Amniotic epithelial cell (primary cell): ENCODE measurements at regions not wholly inside any gene's neighbourhood (a gene's known extent, or its start where the extent isn't known, plus 50 kb on each side); places are given as distances from the start of the nearest gene placed in this dataset.
"Not testable (repeated sequence)": the region's sequence is repeated elsewhere in the genome, so short reads cannot be mapped to it uniquely, and the experiment has no call there.

Experiments used
- DNase-seq: peaks from one replicate; pipeline ENCODE4 v3.0.0-alpha.2; 2010; ENCODE audit warnings: low read depth

DNA sequence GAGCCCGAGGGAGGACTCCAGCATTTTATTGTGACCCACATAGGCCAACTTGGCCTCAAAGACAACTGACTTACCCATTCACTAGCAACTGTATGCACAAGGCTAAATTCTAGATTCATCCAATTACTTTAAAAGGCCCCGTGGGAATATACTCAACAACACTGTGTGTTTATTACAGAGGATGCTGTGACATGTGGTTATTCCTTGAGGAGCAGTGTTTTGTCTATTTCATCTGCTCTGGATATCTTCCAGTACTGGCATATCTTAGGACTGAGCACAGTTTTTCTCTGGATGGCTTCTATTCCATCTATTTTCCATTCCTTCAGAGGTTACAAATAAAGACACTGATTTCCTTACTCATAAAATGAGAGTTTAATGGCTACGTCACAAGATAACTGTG lies 87.2 kb upstream of the KRAS start:
- DNase-seq = no peak

DNA sequence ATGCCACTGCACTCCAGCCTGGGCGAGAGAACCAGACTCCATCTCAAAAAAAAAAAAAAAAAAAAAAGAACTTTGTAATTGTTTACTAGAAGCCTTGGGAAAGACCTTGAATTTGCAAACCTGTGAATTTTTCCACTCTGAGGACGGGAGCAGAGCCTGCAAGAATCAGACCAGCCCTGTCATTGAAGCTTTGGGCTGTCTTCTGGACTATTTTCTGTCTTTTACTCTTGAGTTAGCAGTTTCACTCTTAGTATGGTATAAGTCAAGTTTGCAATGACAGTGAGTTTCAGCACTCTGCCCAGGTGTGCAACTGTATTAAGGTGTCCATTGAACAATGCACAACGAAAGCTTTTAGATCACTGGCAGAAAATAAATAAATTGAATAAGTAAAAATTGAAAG lies 81.4 kb upstream of the KRAS start:
- DNase-seq = no peak

DNA sequence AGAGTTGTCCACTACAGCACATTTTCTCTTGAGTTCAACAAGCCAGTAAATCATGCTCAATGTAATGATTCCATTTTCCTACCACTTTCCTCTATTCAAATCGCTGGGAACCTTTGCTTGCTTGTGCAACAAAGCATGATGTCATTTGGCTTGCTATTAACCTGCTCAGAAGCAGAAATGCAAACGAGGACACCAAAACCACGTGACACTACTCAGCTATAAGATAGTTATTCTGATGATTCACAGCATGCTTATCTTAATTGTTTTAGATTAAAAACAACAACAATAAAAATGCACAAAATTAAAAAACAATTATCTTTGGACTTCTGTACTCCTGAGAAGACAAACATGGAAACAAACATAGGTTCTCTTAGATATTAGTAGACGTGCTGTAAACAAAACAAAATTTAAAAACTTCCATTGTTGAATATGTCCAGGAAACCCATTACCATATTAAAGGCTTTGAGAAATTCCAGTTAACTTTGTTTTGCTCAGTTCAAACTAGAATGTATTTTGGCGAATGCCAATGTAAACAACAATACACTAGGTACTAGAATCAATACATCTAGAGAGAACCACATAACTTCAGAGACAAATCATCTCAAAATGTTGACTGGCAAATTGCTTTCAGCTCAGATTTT lies 77.5 kb upstream of the KRAS start:
- DNase-seq = peak; percentile 87

DNA sequence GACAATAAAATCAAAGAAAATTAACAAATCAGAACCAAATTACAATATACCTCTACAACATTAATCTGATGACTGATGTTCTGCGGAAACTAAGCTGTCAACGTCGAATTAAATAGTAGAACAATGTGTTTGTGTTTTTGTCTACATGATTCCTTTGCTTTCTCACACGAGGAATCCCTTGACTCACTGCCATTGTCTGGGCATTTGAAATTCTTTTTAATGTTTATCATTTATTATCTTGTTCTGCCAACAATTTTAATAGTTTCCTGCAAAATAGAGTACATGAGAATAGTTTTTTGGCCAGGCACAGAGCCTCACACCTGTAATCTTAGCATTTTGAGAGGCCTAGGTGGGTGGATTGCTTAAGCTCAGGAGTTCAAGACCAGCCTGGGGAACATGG lies 76.6 kb upstream of the KRAS start:
- no peak for DNase-seq

DNA sequence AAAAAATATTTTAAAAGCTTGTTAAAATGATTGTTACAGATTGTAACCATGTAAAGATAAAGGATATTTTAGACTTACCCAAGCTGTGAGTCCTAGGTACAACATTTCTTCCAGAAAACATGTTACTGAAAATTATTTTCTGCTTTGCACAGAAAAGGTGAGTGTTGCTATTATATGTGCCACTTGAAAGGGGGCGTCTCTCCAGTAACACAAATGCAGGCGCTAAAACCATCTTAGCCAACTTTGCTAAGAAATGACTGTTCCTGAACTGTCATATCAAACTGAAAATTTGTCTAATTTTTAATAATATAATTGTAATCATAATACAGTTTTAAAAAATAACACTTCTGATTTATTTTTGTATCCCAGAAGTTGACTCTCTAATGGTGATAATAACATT lies 75.6 kb upstream of the KRAS start:
- no peak for DNase-seq

DNA sequence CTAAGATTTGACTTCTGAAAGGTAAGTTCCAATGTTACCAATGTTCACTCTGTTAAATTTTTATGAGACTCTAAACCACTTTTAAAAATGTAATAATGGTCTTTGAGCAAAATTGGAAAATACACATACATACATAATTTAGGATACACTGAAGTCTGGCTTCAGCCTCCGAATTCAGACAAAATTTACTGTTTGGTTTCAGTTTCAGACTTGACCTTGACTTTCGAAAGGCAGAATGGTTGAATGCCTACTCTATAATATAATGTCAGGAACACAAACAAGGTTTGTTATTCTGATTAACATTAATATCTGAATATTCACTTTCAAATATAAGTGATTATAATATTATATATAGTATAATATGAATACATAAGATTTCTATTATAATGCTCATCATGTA lies 74.1 kb upstream of the KRAS start:
- DNase-seq = no peak

DNA sequence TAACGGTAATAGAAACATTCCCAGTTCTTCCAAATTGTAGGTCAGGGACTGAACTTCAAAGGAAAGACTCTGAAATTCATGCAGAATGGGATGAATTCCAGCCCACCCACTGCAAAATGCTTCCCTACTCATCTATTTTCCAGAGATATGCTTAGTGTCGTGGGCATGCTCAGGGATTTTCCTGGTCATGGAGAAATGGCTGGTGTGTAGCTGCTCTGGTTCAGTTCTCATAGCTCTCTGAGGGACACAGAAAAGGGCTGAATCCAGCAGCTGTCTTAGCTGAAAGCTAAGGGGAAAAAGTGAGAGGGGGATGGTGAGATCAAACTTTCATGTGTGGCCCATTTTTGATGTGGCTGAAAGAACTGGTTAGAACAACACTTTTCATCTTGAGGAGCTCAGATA lies 72.9 kb upstream of the KRAS start:
- DNase-seq = peak; percentile 63

DNA sequence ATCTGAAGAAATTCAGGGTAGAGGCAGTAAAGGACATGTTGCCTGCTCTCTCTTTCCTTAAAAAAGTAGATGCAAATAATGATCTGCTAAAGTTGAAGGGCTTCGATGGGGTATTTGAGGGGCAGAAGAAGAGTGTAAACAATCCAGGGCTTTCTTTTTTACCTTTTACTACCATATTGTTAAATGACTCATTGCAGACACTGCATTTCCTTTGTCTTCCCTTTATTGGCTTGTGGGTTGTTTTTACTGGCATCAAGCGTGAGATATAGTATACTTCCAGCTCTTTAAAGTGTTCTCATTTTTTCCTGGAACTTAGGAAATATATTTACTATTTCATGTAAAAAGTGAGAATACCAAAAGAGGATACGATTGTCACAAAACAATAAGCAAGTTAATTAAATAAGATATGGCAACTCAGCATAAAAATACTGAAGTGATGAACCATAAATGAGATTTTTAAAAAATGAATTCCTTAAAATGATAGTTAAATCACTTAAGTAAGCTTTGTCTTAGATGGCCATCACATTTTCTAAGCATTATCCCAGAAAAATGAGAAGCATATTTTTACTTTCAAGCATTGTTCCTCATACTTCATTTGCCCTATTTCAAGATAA lies 72.3 kb upstream of the KRAS start:
- no peak for DNase-seq

DNA sequence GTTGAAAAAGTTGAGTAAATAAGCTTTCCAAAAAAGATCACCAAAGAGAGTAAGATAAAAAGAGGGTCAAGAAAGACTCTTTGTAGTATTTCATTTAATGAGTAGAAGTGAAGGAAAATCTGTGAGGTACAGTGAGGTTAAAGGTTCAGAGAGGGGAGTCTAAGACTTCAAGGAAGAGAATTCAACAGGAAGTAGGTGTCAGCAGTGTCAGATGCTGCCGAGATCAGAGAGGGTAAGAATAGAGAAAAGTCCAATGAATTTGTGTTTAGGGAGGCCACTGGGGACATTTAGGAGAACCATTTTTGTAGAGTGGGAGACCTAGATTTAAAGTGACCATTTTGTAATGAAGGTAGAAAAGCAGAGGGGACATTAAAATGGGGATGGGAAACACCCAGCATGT lies 71.6 kb upstream of the KRAS start:
- DNase-seq = no peak

DNA sequence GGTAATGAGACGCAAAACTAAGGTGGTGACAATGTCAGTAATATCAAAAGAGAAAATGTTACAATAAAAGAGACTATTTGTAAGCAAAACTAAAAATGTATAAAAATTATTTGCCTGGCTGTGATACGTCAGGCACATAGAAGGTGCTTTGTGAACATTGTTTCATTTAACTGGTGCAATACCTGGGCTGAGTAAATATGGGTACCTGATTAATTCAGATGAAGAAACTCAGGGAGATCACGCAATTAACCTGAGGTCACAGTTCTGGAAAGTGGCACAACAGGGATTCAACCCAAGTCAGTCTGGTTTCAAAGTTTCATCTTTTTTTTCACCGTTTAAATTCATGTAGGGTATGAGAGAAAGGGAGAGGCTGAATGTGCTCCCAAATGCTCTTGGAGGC lies 71.0 kb upstream of the KRAS start:
- no peak for DNase-seq

DNA sequence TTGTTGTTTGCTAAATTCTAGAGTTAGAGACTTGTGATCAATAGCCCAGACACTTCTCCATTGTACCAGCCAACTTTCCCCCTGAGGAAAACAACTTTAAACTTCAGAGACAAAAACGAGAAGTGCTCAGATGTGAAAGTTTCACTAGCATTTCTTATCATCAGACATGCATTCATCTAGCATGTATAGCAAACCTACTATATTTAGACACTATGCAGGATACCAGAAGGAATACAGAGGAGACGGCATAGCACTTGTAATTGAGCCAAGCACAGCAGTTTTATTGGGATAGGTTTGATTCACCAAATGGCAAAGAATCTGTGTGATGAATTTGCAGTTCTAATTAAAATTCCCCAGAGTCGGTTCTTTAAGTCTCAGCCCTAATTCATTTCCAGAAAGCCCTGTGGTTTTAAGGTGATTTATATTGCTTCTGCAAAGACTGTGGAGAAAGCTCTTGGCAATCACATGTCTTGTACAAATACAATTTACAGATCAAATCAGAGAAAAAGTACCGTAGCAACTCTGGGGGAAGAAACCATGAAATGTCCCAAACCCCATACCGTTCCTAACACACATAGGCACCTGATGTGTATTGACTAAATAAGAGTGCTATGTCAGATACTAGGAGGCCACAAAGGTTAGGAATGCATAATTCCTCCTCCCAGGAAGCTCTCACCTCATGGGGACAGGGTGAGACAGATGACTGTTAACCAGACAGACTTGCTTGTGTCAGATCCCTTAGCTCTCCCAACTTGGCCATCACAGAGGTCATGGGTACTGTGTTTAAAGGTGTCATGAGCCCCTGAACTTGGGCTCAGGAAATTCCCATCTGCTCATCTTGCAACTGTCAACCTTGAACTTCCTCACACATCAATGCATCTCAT lies 69.6 kb upstream of the KRAS start:
- DNase-seq = peak; percentile 16

DNA sequence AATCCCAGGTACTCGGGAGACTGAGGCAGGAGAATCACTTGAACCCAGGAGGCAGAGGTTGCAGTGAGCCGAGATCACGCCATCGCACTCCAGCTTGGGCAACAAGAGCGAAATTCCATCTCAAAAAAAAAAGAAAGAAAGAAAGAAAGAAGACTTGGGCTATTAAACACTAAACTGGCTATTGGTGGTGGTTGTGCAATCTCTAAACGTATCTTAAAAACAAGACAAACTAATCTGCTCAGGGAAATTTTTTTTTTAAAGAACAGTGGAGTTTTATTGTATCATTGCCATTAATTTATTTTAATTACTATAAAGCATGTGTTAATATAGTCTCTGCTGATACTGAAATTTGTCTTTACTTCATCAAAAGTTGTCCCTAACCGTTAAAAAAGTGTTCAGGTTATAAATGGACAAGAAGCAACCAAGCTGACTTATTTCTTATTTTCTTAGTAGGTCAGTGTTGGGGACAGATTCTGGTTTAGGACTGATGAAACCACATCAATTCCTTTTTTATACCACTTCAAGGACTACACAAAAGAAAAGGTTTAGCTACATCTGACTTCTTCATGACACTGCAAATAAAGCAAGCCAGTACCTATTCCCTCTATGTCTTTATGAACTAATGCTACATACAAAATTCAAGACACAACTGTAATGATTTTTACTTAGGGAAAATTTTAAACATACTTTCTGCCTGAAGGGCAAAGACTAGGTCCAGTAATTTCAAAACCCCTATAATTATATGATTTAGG lies 68.7 kb upstream of the KRAS start:
- DNase-seq = no peak

DNA sequence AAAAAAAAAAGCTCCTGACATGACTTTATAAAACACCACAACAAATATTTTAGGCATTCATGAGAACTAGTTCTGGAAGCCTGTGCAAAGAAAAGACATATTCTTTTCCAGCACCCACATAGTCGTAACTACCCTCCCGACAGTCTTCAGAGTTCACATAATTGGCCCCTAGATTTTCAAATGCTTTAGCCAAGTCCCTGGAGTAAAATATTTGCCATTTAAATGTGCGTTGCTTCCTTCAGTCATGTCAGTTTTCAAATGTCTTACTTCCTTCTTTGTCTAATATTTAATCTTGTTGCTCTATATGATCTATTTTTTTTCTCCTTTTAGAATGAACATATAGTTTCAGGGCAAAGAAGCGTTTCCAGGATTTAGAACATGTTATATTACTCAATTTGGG lies 66.8 kb upstream of the KRAS start:
- DNase-seq = no peak

DNA sequence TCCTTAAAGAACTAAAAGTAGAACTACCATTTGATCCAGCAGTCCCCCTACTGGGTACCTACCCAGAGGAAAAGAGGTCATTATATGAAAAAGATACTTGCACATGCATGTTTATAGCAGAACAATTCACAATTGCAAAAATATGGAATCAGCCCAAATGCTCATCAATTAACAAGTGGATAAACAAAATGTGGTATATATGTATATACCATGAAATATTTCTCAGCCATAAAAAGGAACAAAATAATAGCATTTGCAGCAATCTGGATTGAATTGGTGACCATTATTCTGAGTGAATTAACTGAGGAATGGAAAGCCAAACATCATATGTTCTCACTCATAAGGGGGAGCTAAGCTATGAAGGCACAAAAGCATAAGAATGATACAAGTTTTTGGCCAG lies 64.7 kb upstream of the KRAS start:
- DNase-seq = no peak

DNA sequence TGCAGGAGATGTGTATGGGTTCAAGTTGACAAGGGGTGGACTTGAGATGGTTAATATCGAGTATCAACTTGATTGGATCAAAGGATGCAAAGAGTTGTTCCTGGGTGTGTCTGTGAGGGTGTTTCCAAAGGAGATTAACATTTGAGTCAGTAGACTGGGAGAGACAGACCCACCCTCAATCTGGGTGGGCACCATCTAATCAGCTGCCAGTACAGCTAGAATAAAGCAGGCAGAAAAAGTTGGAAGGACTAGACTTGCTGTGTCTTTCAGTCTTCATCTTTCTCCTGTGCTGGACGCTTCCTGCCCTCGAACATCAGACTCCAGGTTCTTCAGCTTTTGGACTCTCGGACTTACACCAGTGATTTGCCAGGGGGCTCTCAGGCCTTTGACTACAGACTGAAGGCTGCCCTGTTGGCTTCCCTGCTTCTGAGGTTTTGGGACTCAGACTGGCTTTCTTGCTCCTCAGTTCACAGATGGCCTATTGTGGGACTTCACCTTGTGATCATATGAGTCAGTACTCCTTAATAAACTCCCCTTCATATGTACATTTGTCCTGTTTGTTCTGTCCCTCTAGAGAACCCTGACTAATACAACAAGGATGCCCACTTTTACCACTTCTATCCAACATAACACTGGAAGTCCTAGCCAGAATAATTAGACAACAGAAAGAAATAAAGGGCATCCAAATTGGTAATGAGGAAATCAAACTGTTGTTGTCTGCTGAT lies 62.7 kb upstream of the KRAS start:
- not testable (repeated sequence) for DNase-seq

DNA sequence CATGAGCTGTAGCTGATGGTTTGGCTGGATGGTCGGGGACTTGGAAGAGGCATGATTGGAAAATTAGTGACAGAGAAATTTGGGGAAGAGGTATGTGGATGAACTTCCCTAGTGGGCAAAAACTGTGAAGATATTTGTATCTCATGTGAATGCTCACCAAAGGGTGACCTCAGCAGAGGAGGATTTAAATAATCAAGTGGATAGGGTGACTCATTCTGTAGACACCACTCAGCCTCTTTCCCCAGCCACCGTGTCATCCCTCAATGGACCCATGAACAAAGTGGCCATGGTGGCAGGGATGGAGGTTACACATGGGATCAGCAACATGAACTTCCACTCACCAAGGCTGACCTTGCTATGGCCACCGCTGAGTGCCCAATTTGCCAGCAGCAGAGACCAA lies 60.8 kb upstream of the KRAS start:
- no peak for DNase-seq

DNA sequence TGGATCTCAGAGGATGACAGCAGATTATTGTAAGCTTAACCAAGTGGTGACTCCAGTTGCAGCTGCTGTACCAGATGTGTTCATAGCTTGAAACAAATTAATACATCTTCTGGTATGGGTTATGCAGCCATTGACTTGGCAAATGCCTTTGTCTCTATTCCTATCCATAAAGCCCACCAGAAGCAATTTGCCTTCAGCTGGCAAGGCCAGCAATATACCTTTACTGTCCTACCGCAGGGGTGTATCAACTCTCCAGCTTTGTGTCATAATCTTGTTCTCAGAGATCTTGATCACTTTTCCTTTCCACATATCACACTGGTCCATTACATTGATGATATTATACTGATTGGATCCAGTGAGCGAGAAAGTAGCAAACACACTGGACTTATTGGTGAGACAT lies 59.3 kb upstream of the KRAS start:
- DNase-seq = not testable (repeated sequence)

DNA sequence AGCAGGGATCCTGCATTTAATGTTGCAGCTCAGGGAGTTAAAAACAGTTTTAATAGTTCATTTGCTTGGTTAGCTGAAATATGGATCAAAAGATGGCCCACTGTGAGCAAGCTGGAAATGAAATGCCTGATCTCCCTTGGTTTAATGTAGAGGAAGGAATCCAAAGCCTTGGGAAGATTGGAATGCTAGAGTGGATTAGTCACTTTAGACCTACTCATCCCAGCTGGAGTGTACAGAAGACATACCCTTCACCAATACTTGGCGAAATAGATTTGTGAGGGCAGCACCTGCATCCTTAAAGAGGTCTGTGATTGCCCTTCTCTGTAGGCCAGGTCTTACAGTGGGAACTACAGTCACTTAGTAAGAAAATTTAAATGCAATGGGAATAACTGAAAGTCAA lies 58.0 kb upstream of the KRAS start:
- DNase-seq = no peak

DNA sequence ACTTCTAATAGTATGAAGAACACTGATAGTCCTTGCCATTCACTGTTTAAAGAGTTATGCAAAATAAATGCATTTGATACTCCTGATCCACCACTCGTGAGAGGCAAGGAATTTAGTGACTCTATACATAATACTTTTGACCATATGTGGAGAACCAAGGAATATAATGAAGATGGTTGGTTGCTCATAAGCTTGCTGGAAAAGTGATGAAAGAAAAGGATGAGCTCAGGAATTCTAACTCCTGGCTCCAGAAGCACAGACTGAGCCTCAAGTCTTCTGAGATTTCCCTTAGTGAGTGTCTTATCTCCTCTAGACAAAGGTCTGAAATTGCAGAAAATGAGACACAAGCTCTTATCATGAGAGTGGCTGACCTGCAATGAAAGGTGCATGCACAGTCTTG lies 57.1 kb upstream of the KRAS start:
- DNase-seq = no peak

DNA sequence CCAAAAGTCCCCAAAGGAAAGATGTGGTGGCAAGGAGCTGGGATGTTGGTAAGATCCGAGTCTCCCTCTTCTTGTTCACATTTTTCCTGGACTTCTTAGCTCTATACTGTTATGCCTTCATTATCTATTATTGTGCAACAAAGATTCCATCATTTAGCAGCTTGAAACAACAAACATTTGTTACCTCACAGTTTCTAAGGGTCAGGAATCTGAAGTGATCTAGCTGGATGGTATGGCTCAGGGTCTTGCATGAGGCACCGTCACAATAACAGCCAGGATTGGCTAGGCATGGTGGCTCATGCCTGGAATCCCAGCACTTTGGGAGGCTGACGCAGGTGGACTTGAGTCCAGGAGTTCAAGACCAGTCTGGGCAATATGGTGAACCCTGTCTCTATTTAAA lies 51.1 kb upstream of the KRAS start:
- DNase-seq = peak; percentile 60
